ENCODE measurements at regions not wholly inside any gene's neighbourhood (a gene's known extent, or its start where the extent isn't known, plus 50 kb on each side); places are given as distances from the start of the nearest gene placed in this dataset.

DNA sequence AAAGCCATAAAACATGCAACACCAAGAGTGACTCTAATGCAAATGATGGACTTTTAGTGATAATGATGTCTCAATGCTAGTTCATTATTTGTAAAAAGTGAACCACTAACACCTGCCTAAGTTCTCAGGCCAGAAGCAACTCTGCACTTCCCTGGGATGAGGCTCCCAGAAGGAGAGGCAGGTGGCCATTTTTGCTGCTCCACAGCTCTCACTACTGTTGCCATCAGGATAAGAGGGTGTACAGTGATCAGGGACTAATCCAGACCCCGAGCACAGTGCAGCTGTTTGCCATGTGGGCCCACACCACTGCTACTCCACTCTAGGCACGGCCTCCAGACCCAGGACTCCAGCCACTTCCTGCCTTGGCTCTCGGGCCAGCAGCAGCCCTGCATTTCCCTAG is 828.3 kb upstream of the MIR17HG start:
- Histone ChIP-seq H3K9me3 (ENCODE audit: control insufficient read depth, insufficient read depth, low read length) (no peaks in the 10 kb centered on the region), H3K4me3 (ENCODE audit: low read depth, low read length) (no peak overlapping the region), H3K27me3 (ENCODE audit: control insufficient read depth, insufficient read depth, low read length) (no peaks in the 10 kb centered on the region), H3K27ac (ENCODE audit: low read depth, low read length) (no peak overlapping the region)
- ChIA-PET CTCF (no interaction called here), POLR2A (no interaction called here)
- TF ChIP-seq CTCF (IDR thresholded peaks at IDR 0.05; ENCODE audit: low read depth, low read length) = no peak
- no peak for DNase-seq (ENCODE audit: low read depth, low spot score)

DNA sequence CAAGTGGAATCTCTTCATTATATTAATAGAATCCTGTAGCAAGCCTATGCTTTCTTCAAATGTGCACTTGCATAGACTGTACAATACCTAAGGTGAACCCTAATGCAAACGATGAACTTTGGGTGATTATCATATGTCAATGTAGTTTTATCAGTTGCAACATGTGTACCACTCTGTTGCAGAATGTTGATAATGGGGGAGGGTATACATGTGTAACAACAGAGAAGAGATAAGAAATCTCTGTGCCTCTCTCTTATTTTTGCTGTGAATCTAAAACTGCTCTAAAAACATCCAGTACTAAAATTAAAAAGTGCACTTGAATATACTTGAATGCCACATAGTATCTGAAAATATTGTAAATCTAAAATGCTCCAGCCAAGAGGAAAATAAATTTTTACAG is 820.8 kb upstream of the MIR17HG start:
- Histone ChIP-seq H3K27ac (ENCODE audit: low read depth, low read length) (no peak overlapping the region), H3K27me3 (ENCODE audit: control insufficient read depth, insufficient read depth, low read length) (no peaks in the 10 kb centered on the region), H3K9me3 (ENCODE audit: control insufficient read depth, insufficient read depth, low read length) (no peaks in the 10 kb centered on the region), H3K4me3 (ENCODE audit: low read depth, low read length) (no peak overlapping the region)
- DNase-seq (ENCODE audit: low read depth, low spot score) = no peak
- ChIA-PET CTCF (no interaction called here), POLR2A (no interaction called here)
- no peak for TF ChIP-seq CTCF (IDR thresholded peaks at IDR 0.05; ENCODE audit: low read depth, low read length)

- no peak for DNase-seq (ENCODE audit: low read depth, low spot score)
- Histone ChIP-seq H3K27me3 (ENCODE audit: control insufficient read depth, insufficient read depth, low read length) (no peaks in the 10 kb centered on the region), H3K27ac (ENCODE audit: low read depth, low read length) (no peak overlapping the region), H3K9me3 (ENCODE audit: control insufficient read depth, insufficient read depth, low read length) (no peaks in the 10 kb centered on the region), H3K4me3 (ENCODE audit: low read depth, low read length) (no peak overlapping the region)
- no peak for TF ChIP-seq CTCF (IDR thresholded peaks at IDR 0.05; ENCODE audit: low read depth, low read length)
- CTCF ChIA-PET = no interaction called here
- POLR2A ChIA-PET = no interaction called here
Observed at GRCh38 chr13:90531744-90532143, 815.7 kb upstream of the MIR17HG start.

DNA sequence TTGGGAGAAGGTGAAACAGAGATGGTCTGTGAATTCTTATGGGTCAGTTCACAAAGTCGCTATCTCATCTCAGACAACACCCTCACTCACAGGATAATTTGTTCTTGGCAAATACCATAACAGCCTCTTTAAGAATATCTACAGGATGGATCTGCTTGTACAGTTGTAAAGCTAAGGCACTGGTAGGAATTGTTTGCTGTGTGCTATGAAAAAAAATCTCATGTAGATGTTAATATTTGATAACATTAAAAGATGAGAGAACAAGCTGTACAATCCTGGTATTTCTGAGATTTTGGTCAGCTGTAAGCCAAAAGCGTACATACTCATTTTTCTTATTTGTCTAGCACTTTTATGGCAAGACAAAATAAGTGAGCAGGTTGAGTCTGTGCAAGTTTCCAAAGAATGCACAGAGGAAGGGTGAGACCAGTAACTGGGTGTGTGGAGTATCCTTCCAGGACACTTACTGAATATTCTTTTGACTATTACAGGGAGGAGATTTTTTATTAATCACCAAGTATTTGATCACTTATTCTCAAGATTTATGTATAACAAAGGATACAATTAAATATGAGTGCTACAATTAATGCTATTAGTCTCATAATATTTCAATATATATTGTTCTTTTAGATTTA is 814.5 kb upstream of the MIR17HG start:
- no peak for DNase-seq (ENCODE audit: low read depth, low spot score)
- H3K27me3 ChIP-seq (ENCODE audit: control insufficient read depth, insufficient read depth, low read length) = no peaks in the 10 kb centered on the region
- H3K4me3 ChIP-seq (ENCODE audit: low read depth, low read length) = no peak overlapping the region
- H3K9me3 ChIP-seq (ENCODE audit: control insufficient read depth, insufficient read depth, low read length) = no peaks in the 10 kb centered on the region
- CTCF ChIA-PET = no interaction called here
- POLR2A ChIA-PET = no interaction called here
- TF ChIP-seq CTCF (IDR thresholded peaks at IDR 0.05; ENCODE audit: low read depth, low read length) = no peak
- H3K27ac ChIP-seq (ENCODE audit: low read depth, low read length) = no peak overlapping the region

DNA sequence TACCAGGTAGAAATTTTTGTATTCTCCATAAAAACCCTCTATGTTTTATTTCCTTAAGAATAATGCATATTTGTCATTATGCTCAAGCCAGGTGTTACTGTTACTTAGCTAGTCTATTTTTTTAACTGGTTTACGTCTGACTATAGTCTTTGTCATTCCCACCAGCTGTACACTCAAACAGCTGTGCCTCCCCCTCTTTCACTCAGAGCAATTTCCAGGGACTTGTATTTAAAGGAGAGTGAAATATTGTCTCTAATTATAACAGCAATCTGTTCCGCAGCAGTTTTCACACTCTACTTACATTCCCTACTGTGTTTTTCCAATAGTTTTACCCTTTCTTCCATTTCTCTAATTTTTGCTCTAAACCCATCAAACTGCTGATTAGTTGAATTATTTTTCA is 813.6 kb upstream of the MIR17HG start:
- no peak overlapping the region for H3K27ac ChIP-seq (ENCODE audit: low read depth, low read length)
- CTCF ChIA-PET = no interaction called here
- TF ChIP-seq CTCF (IDR thresholded peaks at IDR 0.05; ENCODE audit: low read depth, low read length) = no peak
- no peak for DNase-seq (ENCODE audit: low read depth, low spot score)
- POLR2A ChIA-PET = no interaction called here
- no peaks in the 10 kb centered on the region for H3K27me3 ChIP-seq (ENCODE audit: control insufficient read depth, insufficient read depth, low read length)
- no peaks in the 10 kb centered on the region for H3K9me3 ChIP-seq (ENCODE audit: control insufficient read depth, insufficient read depth, low read length)
- no peak overlapping the region for H3K4me3 ChIP-seq (ENCODE audit: low read depth, low read length)

All from AG04450 (cell line).